ENCODE measurements at regions not wholly inside any gene's neighbourhood (a gene's known extent, or its start where the extent isn't known, plus 50 kb on each side); places are given as distances from the start of the nearest gene placed in this dataset.

DNA sequence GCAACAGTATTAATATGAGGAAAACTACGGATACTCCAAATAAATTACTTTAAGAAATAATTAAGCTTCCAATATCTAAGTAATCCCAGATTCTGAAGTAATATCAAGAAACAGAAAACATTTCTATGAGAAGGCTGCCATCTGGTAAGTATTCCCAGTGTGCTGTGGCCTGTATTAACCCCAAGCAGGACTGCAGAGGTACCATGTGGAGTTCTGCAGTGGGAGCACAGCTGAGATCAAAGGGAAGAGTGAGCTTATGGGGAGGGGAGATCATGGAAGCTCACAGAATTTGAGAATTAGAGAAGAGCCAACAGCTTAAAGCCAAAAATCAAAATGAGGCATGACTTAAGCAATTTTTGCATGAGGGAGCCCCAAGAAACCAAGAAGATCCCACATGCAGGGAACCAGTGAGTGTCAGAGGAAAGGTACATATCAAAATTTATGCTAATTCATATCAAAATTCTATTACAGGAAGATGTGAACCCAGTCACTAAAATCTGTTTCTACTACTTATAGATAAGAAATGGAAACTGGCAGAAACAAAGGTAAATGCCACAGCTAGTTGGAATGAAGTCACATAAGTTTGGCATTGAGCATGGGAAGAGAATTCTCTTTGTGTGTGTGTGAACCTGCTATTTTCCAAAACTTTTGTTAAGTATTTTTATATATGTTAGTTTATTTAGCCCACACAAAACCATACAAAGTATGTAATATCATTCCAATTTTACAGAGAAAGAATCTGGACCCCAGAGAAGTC, 62.6 kb upstream of the KITLG start:
- no peak for FAIRE-seq

DNA sequence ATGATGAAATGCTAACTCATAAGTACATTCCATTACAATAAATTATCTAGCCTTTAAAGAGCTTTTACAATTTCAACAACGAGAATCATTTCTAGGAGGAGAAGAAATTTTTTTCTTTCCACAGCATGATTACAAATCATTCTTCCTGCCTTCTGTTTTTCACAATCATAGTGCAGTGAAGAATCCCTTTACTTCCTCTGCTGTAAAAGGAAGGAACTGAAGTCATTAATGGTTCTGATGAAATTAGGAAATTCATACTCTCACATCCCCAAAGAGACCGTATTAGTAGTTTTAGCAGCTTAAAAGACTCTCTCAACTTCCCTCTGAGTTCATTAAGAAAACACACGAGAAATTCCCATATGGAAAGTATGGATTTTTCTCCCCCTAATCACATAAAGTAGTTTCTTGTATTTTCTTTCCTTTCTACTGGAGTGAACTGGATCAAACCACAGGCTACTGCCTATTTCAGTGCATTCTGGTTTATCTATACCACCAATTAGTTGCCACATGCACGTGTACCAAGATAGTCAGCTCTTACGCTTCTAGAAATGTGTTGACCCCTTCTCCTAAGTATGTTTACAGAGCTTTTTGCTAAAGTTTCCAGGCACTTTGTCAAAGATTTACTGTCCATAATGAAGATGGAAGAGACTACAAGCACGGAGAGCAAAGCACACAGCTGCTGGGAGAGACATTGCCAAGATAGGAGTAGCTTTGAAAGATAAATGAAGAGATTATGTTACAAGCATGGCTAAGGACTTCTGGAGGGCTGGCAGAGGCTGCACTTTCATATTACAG, 58.9 kb upstream of the KITLG start:
- Histone ChIP-seq H2AFZ (ENCODE audit: control insufficient read depth, low read length) (peak overlapping the region; percentile 55), H3K4me1 (ENCODE audit: control insufficient read depth, extremely low read depth, insufficient read depth, low read length) (no peaks in the 10 kb centered on the region), H4K20me1 (ENCODE audit: control insufficient read depth, extremely low read depth, insufficient read depth, low read length) (no peaks in the 10 kb centered on the region), H3K9me1 (ENCODE audit: control insufficient read depth, extremely low read depth, insufficient read depth, low read length) (no peaks in the 10 kb centered on the region), H3K4me2 (ENCODE audit: control insufficient read depth, extremely low read depth, insufficient read depth, low read depth, low read length) (no peak overlapping the region), H3K79me2 (ENCODE audit: control insufficient read depth, insufficient read depth, low read length) (no peaks in the 10 kb centered on the region), H3K9me3 (ENCODE audit: control insufficient read depth, low read depth, low read length) (no peaks in the 10 kb centered on the region), H3K27me3 (ENCODE audit: control insufficient read depth, extremely low read depth, insufficient read depth, low read length) (no peaks in the 10 kb centered on the region), H3K9ac (ENCODE audit: control insufficient read depth, extremely low read depth, insufficient read depth, low read length) (no peak overlapping the region), H3K4me3 (ENCODE audit: control insufficient read depth in 2 of 3, extremely low read depth in 1 of 3, insufficient read depth in 2 of 3, low read depth in 1 of 3, low read length in 3 of 3) (no peak overlapping the region), H3K27ac (ENCODE audit: control insufficient read depth, insufficient read depth, low read length) (no peak overlapping the region), H3K36me3 (ENCODE audit: control insufficient read depth in 2 of 2, extremely low read depth in 1 of 2, insufficient read depth in 2 of 2, low read length in 2 of 2) (no peaks in the 10 kb centered on the region)
- DNase-seq (ENCODE audit: low read depth, low spot score) (no peak), FAIRE-seq (no peak)
- dilution Hi-C loops (cut with MboI; ENCODE audit: extremely low pct_ligation_motif_present, low sequenced_read_pairs), result no loop called here
- TF ChIP-seq, protein P1, sequence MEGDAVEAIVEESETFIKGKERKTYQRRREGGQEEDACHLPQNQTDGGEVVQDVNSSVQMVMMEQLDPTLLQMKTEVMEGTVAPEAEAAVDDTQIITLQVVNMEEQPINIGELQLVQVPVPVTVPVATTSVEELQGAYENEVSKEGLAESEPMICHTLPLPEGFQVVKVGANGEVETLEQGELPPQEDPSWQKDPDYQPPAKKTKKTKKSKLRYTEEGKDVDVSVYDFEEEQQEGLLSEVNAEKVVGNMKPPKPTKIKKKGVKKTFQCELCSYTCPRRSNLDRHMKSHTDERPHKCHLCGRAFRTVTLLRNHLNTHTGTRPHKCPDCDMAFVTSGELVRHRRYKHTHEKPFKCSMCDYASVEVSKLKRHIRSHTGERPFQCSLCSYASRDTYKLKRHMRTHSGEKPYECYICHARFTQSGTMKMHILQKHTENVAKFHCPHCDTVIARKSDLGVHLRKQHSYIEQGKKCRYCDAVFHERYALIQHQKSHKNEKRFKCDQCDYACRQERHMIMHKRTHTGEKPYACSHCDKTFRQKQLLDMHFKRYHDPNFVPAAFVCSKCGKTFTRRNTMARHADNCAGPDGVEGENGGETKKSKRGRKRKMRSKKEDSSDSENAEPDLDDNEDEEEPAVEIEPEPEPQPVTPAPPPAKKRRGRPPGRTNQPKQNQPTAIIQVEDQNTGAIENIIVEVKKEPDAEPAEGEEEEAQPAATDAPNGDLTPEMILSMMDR (optimal IDR thresholded peaks at IDR 0.05 in 1 of 3, IDR thresholded peaks at IDR 0.05 in 1 of 3, conservative IDR thresholded peaks at IDR 0.05 in 1 of 3; ENCODE audit: extremely low read depth in 1 of 3, insufficient read depth in 2 of 3, low read length in 3 of 3), result no peak
- no peak for TF ChIP-seq EZH2 (IDR thresholded peaks at IDR 0.05; ENCODE audit: low read length)

More for the DNA sequence above, 62.6 kb upstream of the KITLG start:
- Histone ChIP-seq H3K4me1 (ENCODE audit: control insufficient read depth, extremely low read depth, insufficient read depth, low read length) (no peaks in the 10 kb centered on the region), H3K79me2 (ENCODE audit: control insufficient read depth, insufficient read depth, low read length) (no peaks in the 10 kb centered on the region), H2AFZ (ENCODE audit: control insufficient read depth, low read length) (no peak overlapping the region), H3K36me3 (ENCODE audit: control insufficient read depth in 2 of 2, extremely low read depth in 1 of 2, insufficient read depth in 2 of 2, low read length in 2 of 2) (no peaks in the 10 kb centered on the region), H3K9me1 (ENCODE audit: control insufficient read depth, extremely low read depth, insufficient read depth, low read length) (no peaks in the 10 kb centered on the region), H3K4me3 (ENCODE audit: control insufficient read depth in 2 of 3, extremely low read depth in 1 of 3, insufficient read depth in 2 of 3, low read depth in 1 of 3, low read length in 3 of 3) (no peak overlapping the region), H3K27me3 (ENCODE audit: control insufficient read depth, extremely low read depth, insufficient read depth, low read length) (no peaks in the 10 kb centered on the region), H3K9ac (ENCODE audit: control insufficient read depth, extremely low read depth, insufficient read depth, low read length) (no peak overlapping the region), H3K9me3 (ENCODE audit: control insufficient read depth, low read depth, low read length) (no peaks in the 10 kb centered on the region), H3K27ac (ENCODE audit: control insufficient read depth, insufficient read depth, low read length) (no peak overlapping the region), H3K4me2 (ENCODE audit: control insufficient read depth, extremely low read depth, insufficient read depth, low read depth, low read length) (no peak overlapping the region), H4K20me1 (ENCODE audit: control insufficient read depth, extremely low read depth, insufficient read depth, low read length) (no peaks in the 10 kb centered on the region)
- no peak for TF ChIP-seq EZH2 (IDR thresholded peaks at IDR 0.05; ENCODE audit: low read length)
- TF ChIP-seq, protein P1 (optimal IDR thresholded peaks at IDR 0.05 in 1 of 3, IDR thresholded peaks at IDR 0.05 in 1 of 3, conservative IDR thresholded peaks at IDR 0.05 in 1 of 3; ENCODE audit: extremely low read depth in 1 of 3, insufficient read depth in 2 of 3, low read length in 3 of 3), result no peak
- DNase-seq (ENCODE audit: low read depth, low spot score), result no peak
- dilution Hi-C loops (cut with MboI; ENCODE audit: extremely low pct_ligation_motif_present, low sequenced_read_pairs), result no loop called here
